ENCODE measurements at regions not wholly inside any gene's neighbourhood (a gene's known extent, or its start where the extent isn't known, plus 50 kb on each side); places are given as distances from the start of the nearest gene placed in this dataset.

DNA sequence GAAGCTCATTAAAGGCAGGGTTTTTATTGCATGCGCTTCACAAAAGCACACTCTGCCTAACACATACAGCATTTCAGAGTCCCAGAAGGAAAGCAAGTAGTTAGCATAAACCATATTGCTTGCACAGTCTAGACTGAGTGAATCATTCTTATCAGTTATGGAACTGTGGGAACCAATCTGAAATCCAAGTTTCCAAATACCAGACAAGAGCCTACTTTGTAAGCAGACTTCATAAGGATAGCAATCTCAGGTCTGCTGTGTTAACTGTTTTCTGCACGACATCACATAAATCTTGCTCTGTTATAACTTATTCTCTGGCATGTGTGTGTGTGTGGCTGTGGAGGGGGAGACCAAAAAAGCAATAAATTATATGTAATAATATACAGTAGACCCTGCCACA lies 608.1 kb upstream of the REG3G start:
- TF ChIP-seq, protein P1, sequence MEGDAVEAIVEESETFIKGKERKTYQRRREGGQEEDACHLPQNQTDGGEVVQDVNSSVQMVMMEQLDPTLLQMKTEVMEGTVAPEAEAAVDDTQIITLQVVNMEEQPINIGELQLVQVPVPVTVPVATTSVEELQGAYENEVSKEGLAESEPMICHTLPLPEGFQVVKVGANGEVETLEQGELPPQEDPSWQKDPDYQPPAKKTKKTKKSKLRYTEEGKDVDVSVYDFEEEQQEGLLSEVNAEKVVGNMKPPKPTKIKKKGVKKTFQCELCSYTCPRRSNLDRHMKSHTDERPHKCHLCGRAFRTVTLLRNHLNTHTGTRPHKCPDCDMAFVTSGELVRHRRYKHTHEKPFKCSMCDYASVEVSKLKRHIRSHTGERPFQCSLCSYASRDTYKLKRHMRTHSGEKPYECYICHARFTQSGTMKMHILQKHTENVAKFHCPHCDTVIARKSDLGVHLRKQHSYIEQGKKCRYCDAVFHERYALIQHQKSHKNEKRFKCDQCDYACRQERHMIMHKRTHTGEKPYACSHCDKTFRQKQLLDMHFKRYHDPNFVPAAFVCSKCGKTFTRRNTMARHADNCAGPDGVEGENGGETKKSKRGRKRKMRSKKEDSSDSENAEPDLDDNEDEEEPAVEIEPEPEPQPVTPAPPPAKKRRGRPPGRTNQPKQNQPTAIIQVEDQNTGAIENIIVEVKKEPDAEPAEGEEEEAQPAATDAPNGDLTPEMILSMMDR (conservative IDR thresholded peaks at IDR 0.05), result no peak
- no peak for TF ChIP-seq EZH2 (IDR thresholded peaks at IDR 0.05; ENCODE audit: low read depth)

Measured in PC-9 (cell line).